ENCODE measurements at regions not wholly inside any gene's neighbourhood (a gene's known extent, or its start where the extent isn't known, plus 50 kb on each side); places are given as distances from the start of the nearest gene placed in this dataset.

DNA sequence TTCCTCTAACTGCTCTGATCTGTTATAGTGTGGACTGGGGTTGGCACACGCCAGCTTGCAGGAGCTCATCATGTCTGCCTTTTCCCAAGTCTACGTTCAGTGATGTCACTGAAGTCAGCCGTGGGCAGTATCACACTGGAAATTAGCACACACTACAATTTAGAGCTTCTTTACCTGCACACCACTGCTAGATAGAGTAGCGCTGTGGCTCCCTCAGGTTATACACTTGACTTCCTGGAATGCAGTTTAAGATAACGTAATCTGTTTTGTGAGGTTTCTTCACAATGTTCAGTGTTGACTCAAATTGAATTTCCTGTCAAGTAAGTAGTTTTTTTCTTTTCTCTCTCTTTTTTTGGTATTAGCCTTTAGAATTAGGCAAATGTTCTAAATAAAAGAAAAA, 487.2 kb downstream of the DCDC2C start:
- Histone ChIP-seq H4K20me1 (ENCODE audit: insufficient read depth) (no peaks in the 10 kb centered on the region), H3F3A (ENCODE audit: insufficient read depth, low read depth) (no peaks in the 10 kb centered on the region), H3K27me3 (ENCODE audit: insufficient read depth, low read depth) (no peaks in the 10 kb centered on the region), H3K4me3 (no peak overlapping the region), H3K27ac (no peak overlapping the region), H3K4me2 (no peak overlapping the region), H3K79me2 (ENCODE audit: low read depth) (no peaks in the 10 kb centered on the region), H3K4me1 (replicated peaks; ENCODE audit: insufficient read depth) (no peaks in the 10 kb centered on the region), H3K9me2 (ENCODE audit: insufficient read depth) (no peaks in the 10 kb centered on the region), H3K9me3 (ENCODE audit: insufficient read depth, low read depth) (no peaks in the 10 kb centered on the region), H3K36me3 (ENCODE audit: low read depth) (no peaks in the 10 kb centered on the region), H2AFZ (no peak overlapping the region)
- TF ChIP-seq, protein P1, sequence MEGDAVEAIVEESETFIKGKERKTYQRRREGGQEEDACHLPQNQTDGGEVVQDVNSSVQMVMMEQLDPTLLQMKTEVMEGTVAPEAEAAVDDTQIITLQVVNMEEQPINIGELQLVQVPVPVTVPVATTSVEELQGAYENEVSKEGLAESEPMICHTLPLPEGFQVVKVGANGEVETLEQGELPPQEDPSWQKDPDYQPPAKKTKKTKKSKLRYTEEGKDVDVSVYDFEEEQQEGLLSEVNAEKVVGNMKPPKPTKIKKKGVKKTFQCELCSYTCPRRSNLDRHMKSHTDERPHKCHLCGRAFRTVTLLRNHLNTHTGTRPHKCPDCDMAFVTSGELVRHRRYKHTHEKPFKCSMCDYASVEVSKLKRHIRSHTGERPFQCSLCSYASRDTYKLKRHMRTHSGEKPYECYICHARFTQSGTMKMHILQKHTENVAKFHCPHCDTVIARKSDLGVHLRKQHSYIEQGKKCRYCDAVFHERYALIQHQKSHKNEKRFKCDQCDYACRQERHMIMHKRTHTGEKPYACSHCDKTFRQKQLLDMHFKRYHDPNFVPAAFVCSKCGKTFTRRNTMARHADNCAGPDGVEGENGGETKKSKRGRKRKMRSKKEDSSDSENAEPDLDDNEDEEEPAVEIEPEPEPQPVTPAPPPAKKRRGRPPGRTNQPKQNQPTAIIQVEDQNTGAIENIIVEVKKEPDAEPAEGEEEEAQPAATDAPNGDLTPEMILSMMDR (conservative IDR thresholded peaks at IDR 0.05): no peak
- TF ChIP-seq EZH2 (IDR thresholded peaks at IDR 0.05; ENCODE audit: low read depth): no peak
- ChIA-PET CTCF (no interaction called here), POLR2A (ENCODE audit: unreplicated experiment) (no interaction called here)
- intact Hi-C loops (cut with micrococcal nuclease; ENCODE audit: unreplicated experiment): no loop called here
- BruUV-seq (replicated peaks): no TSS peak
- DNase-seq: no peak

DNA sequence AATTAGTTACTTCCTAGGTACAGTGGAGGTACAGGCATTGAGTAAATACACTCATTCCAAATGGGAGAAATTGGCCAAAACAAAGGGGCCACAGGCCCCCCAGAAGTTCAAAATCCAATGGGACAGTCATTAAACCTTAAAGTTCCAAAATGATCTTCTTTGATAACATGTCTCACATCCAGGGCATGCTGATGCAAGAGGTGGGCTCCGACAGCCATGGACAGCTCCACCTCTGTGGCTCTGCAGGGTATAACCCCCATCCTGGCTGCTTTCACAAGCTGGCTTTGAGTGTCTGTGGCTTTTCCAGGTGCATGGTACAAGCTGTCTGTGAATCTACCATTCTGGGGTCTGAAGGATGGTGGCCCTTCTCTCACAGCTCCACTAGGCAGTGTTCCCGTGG, 488.7 kb downstream of the DCDC2C start:
- no peak for DNase-seq
- no TSS peak for BruUV-seq (replicated peaks)
- CTCF ChIA-PET: no interaction called here
- Histone ChIP-seq H2AFZ (no peak overlapping the region), H3K4me1 (replicated peaks; ENCODE audit: insufficient read depth) (no peaks in the 10 kb centered on the region), H3K27ac (no peak overlapping the region), H3K36me3 (ENCODE audit: low read depth) (no peaks in the 10 kb centered on the region), H3K27me3 (ENCODE audit: insufficient read depth, low read depth) (no peaks in the 10 kb centered on the region), H3K9me3 (ENCODE audit: insufficient read depth, low read depth) (no peaks in the 10 kb centered on the region), H4K20me1 (ENCODE audit: insufficient read depth) (no peaks in the 10 kb centered on the region), H3K4me3 (no peak overlapping the region), H3K79me2 (ENCODE audit: low read depth) (no peaks in the 10 kb centered on the region), H3K9me2 (ENCODE audit: insufficient read depth) (no peaks in the 10 kb centered on the region), H3F3A (ENCODE audit: insufficient read depth, low read depth) (no peaks in the 10 kb centered on the region), H3K4me2 (no peak overlapping the region)
- POLR2A ChIA-PET (ENCODE audit: unreplicated experiment): no interaction called here
- intact Hi-C loops (cut with micrococcal nuclease; ENCODE audit: unreplicated experiment): no loop called here
- TF ChIP-seq EZH2 (IDR thresholded peaks at IDR 0.05; ENCODE audit: low read depth): no peak

DNA sequence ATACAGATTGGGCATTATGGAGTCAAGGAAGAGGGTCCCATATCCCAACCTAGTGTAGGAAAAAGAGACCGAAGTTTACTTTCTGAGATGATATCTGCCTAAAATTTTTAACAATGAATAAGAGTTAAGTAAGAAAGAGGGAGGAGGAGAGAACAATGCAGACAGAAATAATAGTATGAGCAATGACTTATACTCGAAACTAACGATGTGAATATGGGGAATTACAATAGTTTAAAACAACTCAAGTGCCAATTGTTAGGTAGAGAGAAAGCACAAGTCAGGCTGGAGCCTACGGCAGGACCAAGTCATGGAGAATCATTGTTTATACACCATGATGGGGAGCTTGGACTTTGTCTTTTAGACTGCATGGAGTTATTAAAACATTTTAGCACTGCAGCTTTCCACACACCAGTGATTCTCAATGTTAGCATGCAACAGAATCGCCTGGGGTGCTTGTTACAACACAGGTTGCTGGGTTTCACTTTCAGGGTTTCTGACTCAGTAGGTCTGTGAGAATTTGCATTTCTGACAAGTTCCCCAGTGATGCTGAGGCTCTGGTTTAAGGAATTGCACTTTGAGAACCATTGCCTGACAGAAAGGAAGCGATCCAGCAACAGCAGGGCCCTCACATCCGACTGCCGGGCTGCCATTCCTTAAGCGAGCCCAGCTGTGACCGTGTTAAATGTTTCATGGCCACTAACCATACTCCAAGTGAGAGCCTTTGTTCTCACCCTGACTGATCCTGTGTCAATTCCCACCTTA, 511.2 kb downstream of the DCDC2C start:
- no TSS peak for BruUV-seq (replicated peaks)
- H3K27ac ChIP-seq: no peak overlapping the region
- no peaks in the 10 kb centered on the region for H4K20me1 ChIP-seq (ENCODE audit: insufficient read depth)
- TF ChIP-seq EZH2 (IDR thresholded peaks at IDR 0.05; ENCODE audit: low read depth): no peak
- TF ChIP-seq, protein P1 (conservative IDR thresholded peaks at IDR 0.05): no peak
- H3F3A ChIP-seq (ENCODE audit: insufficient read depth, low read depth): no peaks in the 10 kb centered on the region
- ChIA-PET POLR2A (ENCODE audit: unreplicated experiment) (no interaction called here), CTCF (no interaction called here)
- no peaks in the 10 kb centered on the region for H3K36me3 ChIP-seq (ENCODE audit: low read depth)
- intact Hi-C loops (cut with micrococcal nuclease; ENCODE audit: unreplicated experiment): no loop called here
- H2AFZ ChIP-seq: no peak overlapping the region
- DNase-seq: no peak
- H3K9me3 ChIP-seq (ENCODE audit: insufficient read depth, low read depth): no peaks in the 10 kb centered on the region
- H3K4me3 ChIP-seq: no peak overlapping the region
- no peaks in the 10 kb centered on the region for H3K4me1 ChIP-seq (replicated peaks; ENCODE audit: insufficient read depth)
- H3K9me2 ChIP-seq (ENCODE audit: insufficient read depth): no peaks in the 10 kb centered on the region
- no peaks in the 10 kb centered on the region for H3K79me2 ChIP-seq (ENCODE audit: low read depth)
- no peaks in the 10 kb centered on the region for H3K27me3 ChIP-seq (ENCODE audit: insufficient read depth, low read depth)
- H3K4me2 ChIP-seq: no peak overlapping the region

DNA sequence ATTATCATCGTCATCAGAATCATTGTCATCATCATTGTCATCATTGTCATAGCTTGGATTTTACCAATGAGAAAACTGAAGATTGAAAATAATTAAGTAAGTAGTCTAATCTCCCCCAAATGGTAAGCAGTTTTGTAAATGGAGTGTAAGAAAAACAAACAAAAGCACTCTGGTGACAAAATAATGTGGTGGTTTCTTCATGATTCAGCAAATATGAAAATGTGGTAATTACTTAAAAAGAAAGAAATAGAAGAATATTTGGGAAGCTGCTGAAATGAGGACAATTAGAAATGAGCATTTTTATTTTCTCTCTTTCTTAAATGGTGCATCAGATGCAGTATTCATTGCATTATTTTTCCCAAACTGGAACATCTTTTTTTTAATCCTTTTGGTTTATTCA, 514.4 kb downstream of the DCDC2C start:
- Histone ChIP-seq H2AFZ (no peak overlapping the region), H3K79me2 (ENCODE audit: low read depth) (no peaks in the 10 kb centered on the region), H3K4me2 (no peak overlapping the region), H3K27me3 (ENCODE audit: insufficient read depth, low read depth) (no peaks in the 10 kb centered on the region), H3K27ac (no peak overlapping the region), H3K4me1 (replicated peaks; ENCODE audit: insufficient read depth) (no peaks in the 10 kb centered on the region), H3K9me3 (ENCODE audit: insufficient read depth, low read depth) (no peaks in the 10 kb centered on the region; the same call in 1 of the 2 replicates), H4K20me1 (ENCODE audit: insufficient read depth) (no peaks in the 10 kb centered on the region), H3F3A (ENCODE audit: insufficient read depth, low read depth) (no peaks in the 10 kb centered on the region), H3K4me3 (no peak overlapping the region), H3K36me3 (ENCODE audit: low read depth) (no peaks in the 10 kb centered on the region), H3K9me2 (ENCODE audit: insufficient read depth) (no peaks in the 10 kb centered on the region)
- intact Hi-C loops (cut with micrococcal nuclease; ENCODE audit: unreplicated experiment): no loop called here
- TF ChIP-seq, protein P1 (conservative IDR thresholded peaks at IDR 0.05): no peak
- DNase-seq: no peak
- POLR2A ChIA-PET (ENCODE audit: unreplicated experiment): no interaction called here
- CTCF ChIA-PET: no interaction called here
- no TSS peak for BruUV-seq (replicated peaks)
